ENCODE measurements at regions not wholly inside any gene's neighbourhood (a gene's known extent, or its start where the extent isn't known, plus 50 kb on each side); places are given as distances from the start of the nearest gene placed in this dataset.

DNA sequence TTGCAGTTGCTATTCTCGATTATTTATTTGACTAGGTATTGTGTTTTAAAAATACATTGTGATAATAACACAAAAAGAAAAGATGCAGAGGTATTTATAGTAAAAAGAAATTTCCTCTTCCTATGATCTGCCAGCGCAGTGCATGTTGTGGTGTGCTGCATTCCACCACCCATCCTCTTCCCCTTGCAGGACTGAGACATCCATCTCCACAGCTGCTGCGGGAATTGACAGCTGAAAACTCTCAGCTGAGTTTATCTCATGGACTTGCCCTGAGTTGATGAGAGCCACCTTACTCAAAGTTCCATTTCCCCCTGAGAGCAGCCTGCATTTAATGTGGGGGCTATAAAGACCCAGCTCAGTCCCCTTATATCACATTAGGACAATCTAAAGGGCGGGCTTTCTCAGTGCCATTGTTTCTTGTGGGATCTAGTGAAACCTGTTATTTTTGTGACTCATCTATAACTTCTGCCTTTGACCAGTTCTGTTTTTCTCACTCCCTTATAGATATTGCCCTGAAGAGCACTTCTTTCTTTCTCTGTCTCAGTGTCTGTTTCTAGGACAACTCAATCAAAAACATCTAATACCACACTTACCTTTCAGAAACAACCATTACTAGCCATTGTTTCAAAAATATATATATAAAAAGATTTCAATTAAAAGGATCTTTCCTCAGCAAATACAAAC is 698.5 kb downstream of the NR4A2 start:
- H3K4me1 ChIP-seq (ENCODE audit: insufficient read depth, low read length) = no peaks in the 10 kb centered on the region
- H3K9ac ChIP-seq (ENCODE audit: low read depth, low read length) = no peak overlapping the region
- no peaks in the 10 kb centered on the region for H3K36me3 ChIP-seq (ENCODE audit: insufficient read depth, low read length)
- 91% methylated on average over 3 of the region's 4 CpGs for WGBS
- H3K9me3 ChIP-seq (ENCODE audit: insufficient read depth, low read depth, low read length) = no peaks in the 10 kb centered on the region
- no peak overlapping the region for H3K27ac ChIP-seq (ENCODE audit: low read depth, low read length)
- no peaks in the 10 kb centered on the region for H3K27me3 ChIP-seq (ENCODE audit: insufficient read depth, low read length)
- H3K4me3 ChIP-seq (ENCODE audit: low read length) = no peak overlapping the region

GRCh38 chr2:155633060-155633839 is 699.3 kb downstream of the NR4A2 start:
- 97% methylated on average over 4 of the region's 4 CpGs for WGBS
- Histone ChIP-seq H3K36me3 (ENCODE audit: insufficient read depth, low read length) (no peaks in the 10 kb centered on the region), H3K4me1 (ENCODE audit: insufficient read depth, low read length) (no peaks in the 10 kb centered on the region), H3K9ac (ENCODE audit: low read depth, low read length) (no peak overlapping the region), H3K27ac (ENCODE audit: low read depth, low read length) (no peak overlapping the region), H3K4me3 (ENCODE audit: low read length) (no peak overlapping the region), H3K27me3 (ENCODE audit: insufficient read depth, low read length) (no peaks in the 10 kb centered on the region), H3K9me3 (ENCODE audit: insufficient read depth, low read depth, low read length) (no peaks in the 10 kb centered on the region)

GRCh38 chr2:155630760-155631159 is 701.8 kb downstream of the NR4A2 start:
- Histone ChIP-seq H3K9ac (ENCODE audit: low read depth, low read length) (no peak overlapping the region), H3K36me3 (ENCODE audit: insufficient read depth, low read length) (no peaks in the 10 kb centered on the region), H3K4me1 (ENCODE audit: insufficient read depth, low read length) (no peaks in the 10 kb centered on the region), H3K27me3 (ENCODE audit: insufficient read depth, low read length) (no peaks in the 10 kb centered on the region), H3K27ac (ENCODE audit: low read depth, low read length) (no peak overlapping the region), H3K4me3 (ENCODE audit: low read length) (no peak overlapping the region), H3K9me3 (ENCODE audit: insufficient read depth, low read depth, low read length) (no peaks in the 10 kb centered on the region)
- WGBS = 88% methylated on average over 5 of the region's 5 CpGs

DNA sequence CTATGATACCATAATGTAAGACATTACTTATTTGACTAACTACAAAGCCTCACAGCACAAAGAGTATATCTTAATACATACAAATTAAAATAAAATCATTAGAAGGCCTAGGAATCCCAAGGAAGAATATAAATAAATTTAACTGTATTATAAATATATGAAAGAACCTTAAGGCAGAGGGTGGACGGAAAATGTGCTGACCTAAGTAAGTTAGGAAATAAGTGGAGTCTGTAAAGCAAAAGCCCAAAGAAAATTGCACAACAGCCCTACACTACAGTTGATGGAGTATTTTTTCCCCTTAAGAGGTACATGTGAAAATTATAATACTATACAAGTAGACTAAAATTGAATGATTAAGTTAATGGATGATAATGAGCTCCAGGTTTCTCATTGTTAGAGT is 710.1 kb downstream of the NR4A2 start:
- Histone ChIP-seq H3K27ac (ENCODE audit: low read depth, low read length) (no peak overlapping the region), H3K27me3 (ENCODE audit: insufficient read depth, low read length) (no peaks in the 10 kb centered on the region), H3K36me3 (ENCODE audit: insufficient read depth, low read length) (no peaks in the 10 kb centered on the region), H3K9ac (ENCODE audit: low read depth, low read length) (no peak overlapping the region), H3K4me1 (ENCODE audit: insufficient read depth, low read length) (no peaks in the 10 kb centered on the region), H3K9me3 (ENCODE audit: insufficient read depth, low read depth, low read length) (no peaks in the 10 kb centered on the region), H3K4me3 (ENCODE audit: low read length) (no peak overlapping the region)
- WGBS = no CpG with 5 or more reads among the region's 1 CpG

- Histone ChIP-seq H3K9ac (ENCODE audit: low read depth, low read length) (no peak overlapping the region), H3K4me3 (ENCODE audit: low read length) (no peak overlapping the region), H3K9me3 (ENCODE audit: insufficient read depth, low read depth, low read length) (0 out of 2 replicates have a peak, but pooled peaks cover 3% of the 10 kb centered on the region), H3K36me3 (ENCODE audit: insufficient read depth, low read length) (no peaks in the 10 kb centered on the region), H3K4me1 (ENCODE audit: insufficient read depth, low read length) (no peaks in the 10 kb centered on the region), H3K27ac (ENCODE audit: low read depth, low read length) (no peak overlapping the region), H3K27me3 (ENCODE audit: insufficient read depth, low read length) (no peaks in the 10 kb centered on the region)
- WGBS = 96% methylated on average over 9 of the region's 10 CpGs
Measured at GRCh38 chr2:155600914-155601760, 731.4 kb downstream of the NR4A2 start.

DNA sequence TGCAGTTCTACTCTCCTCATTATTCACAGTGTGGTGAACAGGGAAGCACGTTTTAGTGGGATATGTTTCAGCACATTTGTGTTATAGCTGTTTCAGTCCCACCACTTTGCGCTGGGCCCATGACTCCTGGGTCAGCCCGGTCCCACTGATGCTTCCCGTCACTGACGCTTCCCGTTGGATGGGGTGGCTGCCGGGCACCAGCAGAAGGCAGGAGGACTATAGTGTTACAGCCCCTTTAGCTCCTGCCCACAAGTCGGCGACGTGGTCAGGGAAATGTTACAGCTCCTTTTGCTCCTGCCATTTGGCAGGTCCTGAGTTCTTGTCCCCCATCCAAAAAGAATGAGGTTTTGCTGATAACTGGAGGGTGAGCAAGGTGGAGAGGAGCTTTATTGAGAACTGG is 732.2 kb downstream of the NR4A2 start:
- no peak overlapping the region for H3K4me3 ChIP-seq (ENCODE audit: low read length)
- no peaks in the 10 kb centered on the region for H3K27me3 ChIP-seq (ENCODE audit: insufficient read depth, low read length)
- no peak overlapping the region for H3K27ac ChIP-seq (ENCODE audit: low read depth, low read length)
- no peak overlapping the region for H3K9ac ChIP-seq (ENCODE audit: low read depth, low read length)
- WGBS = 97% methylated on average over 10 of the region's 10 CpGs
- 0 out of 2 replicates have a peak, but pooled peaks cover 3% of the 10 kb centered on the region for H3K9me3 ChIP-seq (ENCODE audit: insufficient read depth, low read depth, low read length)
- H3K4me1 ChIP-seq (ENCODE audit: insufficient read depth, low read length) = no peaks in the 10 kb centered on the region
- H3K36me3 ChIP-seq (ENCODE audit: insufficient read depth, low read length) = no peaks in the 10 kb centered on the region

GRCh38 chr2:155599834-155600233 is 732.7 kb downstream of the NR4A2 start:
- WGBS = 98% methylated on average over 5 of the region's 5 CpGs
- Histone ChIP-seq H3K4me1 (ENCODE audit: insufficient read depth, low read length) (no peaks in the 10 kb centered on the region), H3K9me3 (ENCODE audit: insufficient read depth, low read depth, low read length) (0 out of 2 replicates have a peak, but pooled peaks cover 3% of the 10 kb centered on the region), H3K27ac (ENCODE audit: low read depth, low read length) (no peak overlapping the region), H3K27me3 (ENCODE audit: insufficient read depth, low read length) (no peaks in the 10 kb centered on the region), H3K4me3 (ENCODE audit: low read length) (no peak overlapping the region), H3K36me3 (ENCODE audit: insufficient read depth, low read length) (no peaks in the 10 kb centered on the region), H3K9ac (ENCODE audit: low read depth, low read length) (no peak overlapping the region)

GRCh38 chr2:155583674-155584195 is 748.8 kb downstream of the NR4A2 start:
- Histone ChIP-seq H3K36me3 (ENCODE audit: insufficient read depth, low read length) (no peaks in the 10 kb centered on the region), H3K27ac (ENCODE audit: low read depth, low read length) (no peak overlapping the region), H3K27me3 (ENCODE audit: insufficient read depth, low read length) (no peaks in the 10 kb centered on the region), H3K4me3 (ENCODE audit: low read length) (no peak overlapping the region), H3K4me1 (ENCODE audit: insufficient read depth, low read length) (no peaks in the 10 kb centered on the region), H3K9me3 (ENCODE audit: insufficient read depth, low read depth, low read length) (peaks cover 3% of the 10 kb centered on the region; the same call in 1 of the 2 replicates), H3K9ac (ENCODE audit: low read depth, low read length) (no peak overlapping the region)
- 92% methylated on average over 2 of the region's 2 CpGs for WGBS

DNA sequence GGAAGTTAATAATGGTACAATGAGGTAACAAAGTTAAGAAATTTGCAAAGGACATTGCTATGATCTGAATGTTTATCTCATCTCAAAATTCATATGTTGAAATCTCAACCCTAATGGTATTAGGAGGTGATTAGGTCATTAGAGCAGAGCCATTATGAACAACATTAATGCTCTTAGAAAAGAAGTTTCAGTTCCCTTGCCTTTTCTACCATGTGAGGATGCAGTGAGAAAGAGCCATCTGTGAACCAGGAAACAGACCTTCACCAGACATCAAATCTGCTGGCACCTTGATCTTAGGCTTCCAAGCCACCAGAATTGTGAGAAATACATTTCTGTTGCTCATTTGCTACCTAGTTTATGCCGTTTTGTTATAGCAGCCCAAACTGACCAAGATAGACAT is 757.6 kb downstream of the NR4A2 start:
- H3K9ac ChIP-seq (ENCODE audit: low read depth, low read length) = no peak overlapping the region
- H3K4me3 ChIP-seq (ENCODE audit: low read length) = no peak overlapping the region
- no peaks in the 10 kb centered on the region for H3K36me3 ChIP-seq (ENCODE audit: insufficient read depth, low read length)
- 100% methylated on average over 1 of the region's 1 CpG for WGBS
- H3K27me3 ChIP-seq (ENCODE audit: insufficient read depth, low read length) = no peaks in the 10 kb centered on the region
- H3K4me1 ChIP-seq (ENCODE audit: insufficient read depth, low read length) = no peaks in the 10 kb centered on the region
- H3K27ac ChIP-seq (ENCODE audit: low read depth, low read length) = no peak overlapping the region
- H3K9me3 ChIP-seq (ENCODE audit: insufficient read depth, low read depth, low read length) = no peaks in the 10 kb centered on the region

GRCh38 chr2:155547571-155547970 is 785.0 kb downstream of the NR4A2 start:
- no peaks in the 10 kb centered on the region for H3K4me1 ChIP-seq (ENCODE audit: insufficient read depth, low read length)
- no peaks in the 10 kb centered on the region for H3K36me3 ChIP-seq (ENCODE audit: insufficient read depth, low read length)
- 92% methylated on average over 3 of the region's 3 CpGs for WGBS
- no peak overlapping the region for H3K4me3 ChIP-seq (ENCODE audit: low read length)
- no peaks in the 10 kb centered on the region for H3K27me3 ChIP-seq (ENCODE audit: insufficient read depth, low read length)
- no peaks in the 10 kb centered on the region for H3K9me3 ChIP-seq (ENCODE audit: insufficient read depth, low read depth, low read length)
- no peak overlapping the region for H3K9ac ChIP-seq (ENCODE audit: low read depth, low read length)
- no peak overlapping the region for H3K27ac ChIP-seq (ENCODE audit: low read depth, low read length)

All from HUES64 (cell line).